NCI-H2196 (cell line): ENCODE measurements at regions not wholly inside any gene's neighbourhood (a gene's known extent, or its start where the extent isn't known, plus 50 kb on each side); places are given as distances from the start of the nearest gene placed in this dataset.
A peak's percentile ranks its signal among the peaks of the same experiment; 100 is the strongest.
"Not testable (repeated sequence)": the region's sequence is repeated elsewhere in the genome, so short reads cannot be mapped to it uniquely, and the experiment has no call there.

Source experiments
- DNase-seq: peaks from one replicate; lab custom pipeline; 2025; ENCODE audit not compliant: unreplicated experiment; lab: John Stamatoyannopoulos, UW

DNA sequence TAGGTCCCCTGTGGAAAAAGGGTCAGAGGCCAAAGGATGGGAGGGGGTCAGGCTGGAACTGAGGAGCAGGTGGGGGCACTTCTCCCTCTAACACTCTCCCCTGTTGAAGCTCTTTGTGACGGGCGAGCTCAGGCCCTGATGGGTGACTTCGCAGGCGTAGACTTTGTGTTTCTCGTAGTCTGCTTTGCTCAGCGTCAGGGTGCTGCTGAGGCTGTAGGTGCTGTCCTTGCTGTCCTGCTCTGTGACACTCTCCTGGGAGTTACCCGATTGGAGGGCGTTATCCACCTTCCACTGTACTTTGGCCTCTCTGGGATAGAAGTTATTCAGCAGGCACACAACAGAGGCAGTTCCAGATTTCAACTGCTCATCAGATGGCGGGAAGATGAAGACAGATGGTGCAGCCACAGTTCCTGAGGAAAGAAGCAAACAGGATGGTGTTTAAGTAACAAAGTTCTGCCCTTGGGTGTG is 165.8 kb downstream of the RPIA start:
- no peak for DNase-seq

DNA sequence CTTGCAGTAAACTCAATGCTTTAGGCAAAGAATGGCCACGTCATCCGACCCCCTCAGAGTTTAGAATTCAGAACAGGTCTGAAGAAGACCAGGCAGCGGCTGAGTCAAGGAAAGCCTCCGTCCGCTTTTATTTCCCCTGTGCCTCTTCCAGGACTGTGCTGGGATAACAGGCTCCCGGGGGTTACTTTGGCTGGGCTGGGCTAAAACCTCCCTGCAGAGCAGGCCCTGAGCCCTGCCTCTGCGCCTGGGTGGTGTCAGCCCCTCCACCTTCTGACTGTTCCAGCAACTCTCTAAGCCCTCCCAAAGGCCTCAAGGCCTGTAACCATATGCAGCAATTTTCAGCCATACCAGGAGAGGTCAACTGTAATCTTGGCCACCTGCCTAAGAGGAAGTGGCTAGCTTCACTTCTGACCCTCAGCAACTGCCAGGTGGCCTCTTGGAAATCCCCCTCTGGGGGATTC is 166.5 kb downstream of the RPIA start:
- DNase-seq: peak; percentile 2

DNA sequence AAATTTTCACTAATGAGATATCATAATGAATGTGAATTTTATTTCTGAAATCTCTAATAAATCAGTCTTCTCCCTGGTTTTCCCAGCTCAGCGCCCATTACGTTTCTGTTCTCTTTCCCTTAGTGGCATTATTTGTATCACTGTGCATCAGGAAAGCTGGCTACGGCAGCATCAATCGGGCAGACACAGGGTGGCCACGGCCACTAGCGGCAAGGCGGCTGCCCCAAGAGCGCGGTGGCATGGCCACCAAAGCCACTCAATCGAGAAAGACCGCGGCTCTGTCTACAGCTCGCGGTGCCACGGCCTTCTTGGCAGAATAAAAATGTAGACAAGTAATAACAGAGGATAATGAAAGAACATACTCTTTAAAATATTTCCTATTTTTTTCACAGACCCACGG is 168.0 kb downstream of the RPIA start:
- no peak for DNase-seq

DNA sequence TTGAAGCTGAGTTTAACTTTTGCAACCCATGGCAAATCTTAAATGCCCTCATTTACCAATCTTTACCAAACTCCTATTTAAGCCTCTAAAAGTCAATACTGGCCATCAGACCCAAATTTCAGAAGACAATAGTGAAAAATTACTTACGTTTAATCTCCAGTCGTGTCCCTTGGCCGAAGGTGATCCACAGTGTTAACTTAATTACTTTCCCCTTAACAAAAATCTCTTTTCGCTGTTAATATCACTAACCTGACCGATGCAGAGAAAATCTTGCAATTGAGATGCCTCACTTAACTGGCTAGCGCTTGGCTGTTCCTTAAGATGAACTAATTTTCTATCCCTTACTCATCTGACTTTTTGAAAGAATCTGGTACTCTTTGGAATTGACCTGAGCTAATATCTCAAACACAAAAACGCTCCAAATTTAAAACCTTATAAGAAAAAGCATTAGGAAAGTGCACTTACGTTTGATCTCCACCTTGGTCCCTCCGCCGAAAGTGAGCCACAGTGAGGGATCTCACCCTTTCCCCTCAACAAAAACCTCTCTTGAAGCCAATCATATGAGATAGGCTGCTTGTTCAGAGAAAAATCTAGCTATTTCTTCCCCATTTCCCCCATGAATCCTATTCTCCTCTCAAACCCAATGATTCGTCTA is 169.1 kb downstream of the RPIA start:
- no peak for DNase-seq

DNA sequence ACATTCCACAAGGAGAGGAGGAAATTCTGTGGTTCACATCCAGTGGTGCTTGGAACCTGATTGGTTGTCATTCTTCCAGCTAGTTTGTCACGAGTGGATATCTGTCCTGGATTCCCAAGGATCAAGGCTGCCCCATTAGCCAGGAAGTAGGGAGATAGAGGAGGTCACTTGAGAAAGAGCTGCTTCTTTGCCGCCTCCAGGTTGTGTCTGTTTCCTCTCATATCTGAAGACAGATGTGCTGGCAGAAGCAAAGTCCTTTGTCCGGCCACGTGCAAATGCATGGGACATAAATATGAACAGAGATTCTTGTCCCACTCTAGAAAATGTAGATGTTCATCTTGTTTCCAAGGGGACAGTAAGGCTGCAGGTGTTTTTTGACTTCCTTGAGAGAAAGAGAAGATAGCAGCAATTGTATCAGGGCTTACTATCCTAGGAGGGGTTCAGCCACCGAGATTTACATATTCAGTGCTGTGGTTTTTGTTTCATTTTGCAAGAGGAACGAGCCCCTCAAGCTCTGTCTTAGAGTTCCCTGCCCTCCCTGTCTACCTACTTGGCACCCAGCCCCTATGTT is 174.4 kb downstream of the RPIA start:
- no peak for DNase-seq

DNA sequence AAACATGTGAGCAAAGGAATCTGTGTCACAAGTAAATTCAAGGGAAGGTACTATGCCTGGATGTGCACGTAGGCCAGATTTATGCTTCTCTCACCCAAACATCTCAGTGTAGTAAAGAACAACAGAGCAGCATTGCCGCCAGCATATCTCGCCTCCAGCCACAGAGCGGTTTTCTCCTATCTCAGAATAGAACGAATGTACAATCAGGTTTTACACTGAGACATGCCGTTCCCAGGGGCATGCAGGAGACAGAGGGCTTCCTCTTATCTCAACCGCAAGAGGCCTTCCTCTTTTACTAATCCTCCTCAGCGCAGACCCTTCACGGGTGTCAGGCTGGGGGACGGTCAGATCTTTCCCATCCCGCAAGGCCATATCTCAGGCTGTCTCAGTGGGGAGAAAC is 175.3 kb downstream of the RPIA start:
- no peak for DNase-seq

DNA sequence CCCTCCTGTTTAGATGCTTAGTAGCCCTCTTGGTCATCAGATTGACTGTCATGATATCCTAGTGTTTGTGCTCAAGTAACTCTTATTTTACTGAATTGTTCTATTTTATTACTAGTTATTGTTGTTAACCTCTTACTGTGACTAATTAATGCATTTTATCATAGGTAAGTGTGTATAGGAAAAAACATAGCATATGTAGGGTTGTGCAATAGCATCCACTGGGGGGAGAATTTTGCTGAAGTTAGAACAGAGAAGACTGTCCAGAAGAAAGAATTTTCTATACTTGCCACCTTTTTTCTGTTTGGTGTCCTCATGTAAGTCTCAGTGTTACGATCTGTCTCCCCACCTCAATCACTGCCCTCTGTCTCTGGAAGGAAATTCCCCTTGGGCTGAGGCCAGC is 177.4 kb downstream of the RPIA start:
- no peak for DNase-seq

DNA sequence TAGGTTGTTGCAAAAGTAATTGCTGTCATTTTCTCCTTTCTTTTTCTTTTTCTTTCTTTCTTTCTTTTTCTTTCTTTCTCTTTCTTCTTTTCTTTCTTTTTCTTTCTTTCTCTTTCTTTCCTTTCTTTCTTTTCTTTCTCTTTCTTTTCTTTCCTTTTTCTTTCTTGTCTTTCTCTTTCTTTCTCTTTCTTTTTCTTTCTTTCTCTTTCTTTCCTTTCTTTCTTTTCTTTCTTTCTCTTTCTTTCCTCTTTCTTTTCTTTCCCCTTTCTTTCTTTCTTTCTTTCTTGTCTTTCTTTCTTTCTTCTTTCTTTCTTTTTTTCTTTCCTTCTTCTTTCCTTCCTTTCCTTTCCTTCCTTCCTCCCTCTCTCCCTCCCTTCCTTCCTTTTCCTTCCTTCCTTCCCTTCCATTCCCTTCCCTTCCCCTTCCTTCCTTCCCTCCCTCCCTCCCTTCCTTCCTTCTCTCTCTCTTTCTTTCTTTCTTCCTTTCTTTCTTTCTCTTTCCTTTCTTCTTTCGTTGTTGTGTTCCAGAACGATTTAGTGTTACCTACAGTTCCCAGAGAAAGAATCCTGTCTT is 178.9 kb downstream of the RPIA start:
- no peak for DNase-seq

DNA sequence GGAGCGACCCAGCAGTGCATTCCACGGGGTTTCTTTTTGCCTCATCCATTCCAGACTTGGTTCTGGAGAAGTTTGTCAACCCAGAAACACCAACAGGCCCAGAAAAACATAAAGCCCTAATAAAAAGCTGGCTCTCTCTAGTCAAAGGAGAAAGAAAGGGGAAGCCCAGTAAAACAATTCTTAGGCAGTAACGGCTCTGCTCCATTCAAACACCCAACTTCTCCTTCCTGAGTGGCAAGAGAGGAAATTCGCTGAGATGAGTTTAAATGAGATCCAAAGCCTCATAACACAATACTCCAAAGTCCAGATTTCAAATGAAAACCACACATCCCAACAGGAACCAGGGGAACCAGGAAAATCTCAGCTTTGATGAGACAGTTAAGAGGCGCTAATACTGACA is 179.9 kb downstream of the RPIA start:
- DNase-seq: no peak

DNA sequence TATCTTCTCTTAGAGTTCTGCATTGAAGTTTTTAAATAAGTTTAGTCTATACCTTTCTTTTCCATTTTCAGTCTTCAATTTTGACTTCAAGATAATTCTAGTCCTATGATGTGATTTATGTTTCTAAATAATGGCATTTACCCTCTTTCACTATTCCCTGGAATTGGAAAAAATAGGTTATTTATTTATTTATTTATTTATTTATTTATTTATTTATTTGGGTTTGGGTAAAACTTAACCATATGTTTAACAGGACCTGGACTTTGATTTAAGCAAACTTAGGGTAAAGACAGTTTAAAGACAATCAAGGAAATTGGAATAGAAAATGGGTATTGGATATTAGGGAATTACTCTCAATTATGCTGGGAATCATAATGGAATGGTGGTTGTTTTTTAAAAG is 182.1 kb downstream of the RPIA start:
- no peak for DNase-seq

DNA sequence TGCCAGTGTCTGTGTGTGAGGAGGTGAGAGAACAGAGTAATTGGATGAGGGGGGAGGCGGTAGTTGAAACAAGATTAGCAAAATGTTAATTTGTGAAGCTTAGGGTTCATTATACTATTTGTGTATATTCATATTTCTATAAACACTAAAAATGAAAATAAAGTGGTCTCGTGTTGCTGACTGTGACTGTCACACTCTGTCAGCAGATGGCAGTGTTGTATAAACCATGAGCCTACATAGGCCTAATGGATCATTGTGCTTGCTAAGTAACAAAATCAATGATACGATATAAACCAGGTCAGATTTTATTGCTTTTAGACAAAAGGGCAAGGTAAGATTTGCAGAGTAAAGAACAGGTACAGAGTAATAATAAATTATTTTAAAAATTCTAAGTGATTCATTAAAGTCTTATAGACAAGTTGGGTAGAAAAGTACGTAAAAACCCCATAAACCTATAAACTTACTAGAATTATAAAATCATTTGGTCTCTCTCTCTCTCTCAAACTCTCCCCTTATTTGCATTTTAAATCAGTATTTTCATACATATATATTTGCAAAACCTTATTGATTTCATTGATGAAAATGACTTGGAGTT is 182.7 kb downstream of the RPIA start:
- peak; percentile 20 for DNase-seq

DNA sequence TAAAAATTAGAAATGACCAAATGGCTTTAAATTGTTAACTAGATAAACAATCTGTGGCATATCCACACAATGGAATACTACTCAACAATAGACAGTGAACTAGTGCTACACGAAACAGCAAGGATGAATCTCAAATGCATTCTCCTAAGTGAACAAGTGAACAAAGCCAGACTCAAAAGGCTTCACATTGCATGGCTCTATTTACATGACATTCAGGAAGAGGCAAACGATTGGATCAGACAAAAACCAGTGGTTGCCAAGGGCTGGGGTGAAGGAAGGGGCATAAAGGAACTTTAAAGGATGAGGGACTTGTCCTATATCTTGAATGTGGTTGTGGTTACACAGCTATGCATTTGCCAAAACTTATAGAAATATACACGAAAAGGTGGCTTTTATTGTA is 184.3 kb downstream of the RPIA start:
- no peak for DNase-seq

DNA sequence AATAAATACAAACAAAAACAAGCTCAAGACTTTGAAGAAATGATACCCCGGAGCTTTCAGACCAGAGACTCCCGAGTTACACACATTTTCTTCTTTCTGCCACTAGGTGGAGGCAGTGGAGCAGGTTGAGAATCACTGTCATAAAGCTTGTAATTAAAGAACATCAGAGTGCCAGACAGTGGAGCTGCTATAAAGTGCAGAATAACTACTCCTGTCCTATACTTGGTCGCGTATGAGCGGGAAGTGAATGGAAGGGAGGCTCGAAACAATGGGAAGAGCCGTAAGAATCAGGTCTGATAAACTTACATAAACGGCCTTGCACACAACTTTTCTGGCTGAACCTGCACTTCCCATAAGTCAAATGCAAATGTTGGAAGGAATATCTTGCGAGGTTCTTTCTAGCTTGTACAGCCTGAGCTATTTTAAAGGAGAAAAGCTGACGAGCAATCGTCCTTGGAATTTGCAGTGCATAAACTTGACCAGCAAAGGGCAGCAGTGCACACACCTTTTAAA is 189.0 kb downstream of the RPIA start:
- DNase-seq: peak; percentile 23

DNA sequence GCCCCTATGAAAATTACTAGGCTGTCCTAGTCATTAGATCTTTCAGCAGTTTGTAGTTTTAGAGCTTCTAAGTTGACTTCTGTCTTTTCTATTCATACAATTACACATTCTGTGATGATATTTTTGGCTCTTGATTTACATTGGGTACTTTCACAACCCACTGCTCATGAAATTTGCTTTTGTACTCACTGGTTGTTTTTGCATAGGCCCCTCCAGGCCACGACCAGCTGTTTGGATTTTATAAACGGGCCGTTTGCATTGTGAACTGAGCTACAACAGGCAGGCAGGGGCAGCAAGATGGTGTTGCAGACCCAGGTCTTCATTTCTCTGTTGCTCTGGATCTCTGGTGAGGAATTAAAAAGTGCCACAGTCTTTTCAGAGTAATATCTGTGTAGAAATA is 193.8 kb downstream of the RPIA start:
- DNase-seq: no peak

DNA sequence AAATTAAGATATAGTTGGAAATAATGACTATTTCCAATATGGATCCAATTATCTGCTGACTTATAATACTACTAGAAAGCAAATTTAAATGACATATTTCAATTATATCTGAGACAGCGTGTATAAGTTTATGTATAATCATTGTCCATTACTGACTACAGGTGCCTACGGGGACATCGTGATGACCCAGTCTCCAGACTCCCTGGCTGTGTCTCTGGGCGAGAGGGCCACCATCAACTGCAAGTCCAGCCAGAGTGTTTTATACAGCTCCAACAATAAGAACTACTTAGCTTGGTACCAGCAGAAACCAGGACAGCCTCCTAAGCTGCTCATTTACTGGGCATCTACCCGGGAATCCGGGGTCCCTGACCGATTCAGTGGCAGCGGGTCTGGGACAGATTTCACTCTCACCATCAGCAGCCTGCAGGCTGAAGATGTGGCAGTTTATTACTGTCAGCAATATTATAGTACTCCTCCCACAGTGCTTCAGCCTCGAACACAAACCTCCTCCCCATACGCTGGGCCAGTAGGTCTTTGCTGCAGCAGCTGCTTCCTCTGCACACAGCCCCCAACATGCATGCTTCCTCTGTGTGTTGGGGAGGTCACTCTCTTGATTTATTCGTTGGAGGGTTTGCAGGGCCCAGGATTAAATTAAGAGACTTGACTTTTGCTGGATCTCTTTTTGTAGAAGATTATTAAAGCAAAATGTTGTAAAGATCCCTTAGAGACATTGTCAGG is 194.4 kb downstream of the RPIA start:
- no peak for DNase-seq

DNA sequence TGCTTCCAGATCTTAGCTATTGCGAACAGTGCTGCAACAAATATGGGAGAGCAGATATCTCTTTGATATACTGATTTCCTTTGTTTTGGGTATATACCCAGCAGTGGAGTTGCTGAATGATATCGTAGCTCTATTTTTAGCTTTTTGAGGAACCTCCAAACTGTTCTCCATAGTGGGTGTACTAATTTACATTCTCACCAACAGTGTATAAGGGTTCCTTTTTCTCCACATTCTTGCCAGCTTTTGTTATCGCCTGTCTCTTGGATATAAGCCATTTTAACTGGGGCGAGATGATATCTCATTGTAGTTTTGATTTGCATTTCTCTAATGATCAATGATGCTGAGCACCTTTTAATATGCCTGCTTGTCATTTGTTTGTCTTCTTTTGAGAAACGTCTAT is 196.0 kb downstream of the RPIA start:
- DNase-seq: not testable (repeated sequence)

DNA sequence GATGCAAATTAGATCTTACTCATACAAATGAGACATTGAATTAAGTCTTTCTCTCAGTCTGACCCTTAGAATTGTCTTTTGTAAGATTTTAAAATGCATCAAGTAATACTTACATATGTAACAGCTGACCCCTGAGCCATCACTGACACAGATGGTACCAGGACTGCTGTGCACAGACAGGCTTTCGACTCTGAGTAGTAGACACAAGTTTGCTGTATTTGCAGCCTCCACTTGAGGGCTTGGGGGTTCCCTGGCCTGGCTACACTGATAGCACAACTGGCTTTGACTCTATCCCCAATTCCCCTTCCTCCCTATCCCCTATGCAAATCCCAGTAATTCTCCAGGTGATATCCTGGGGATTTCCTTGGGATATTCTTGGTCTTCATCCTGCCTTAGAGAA is 200.7 kb downstream of the RPIA start:
- no peak for DNase-seq

DNA sequence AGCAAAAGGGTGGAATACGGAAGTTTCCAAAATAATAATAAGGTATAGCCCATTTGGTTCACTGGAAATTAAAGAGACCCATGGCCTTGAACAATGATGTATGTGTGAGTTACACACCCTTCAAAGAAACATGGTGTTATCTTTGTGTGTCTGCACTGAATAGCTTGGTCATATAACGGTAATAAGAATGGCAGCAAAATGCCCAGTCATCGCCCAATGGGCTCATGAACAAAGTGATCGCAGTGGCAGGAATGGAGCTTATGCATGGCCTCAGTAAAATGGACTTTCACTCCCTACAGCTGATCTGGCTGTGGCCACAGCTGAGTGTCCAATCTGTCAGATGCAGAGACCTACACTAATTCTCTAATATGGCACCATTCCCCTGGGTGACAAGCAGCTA is 201.3 kb downstream of the RPIA start:
- DNase-seq: no peak

DNA sequence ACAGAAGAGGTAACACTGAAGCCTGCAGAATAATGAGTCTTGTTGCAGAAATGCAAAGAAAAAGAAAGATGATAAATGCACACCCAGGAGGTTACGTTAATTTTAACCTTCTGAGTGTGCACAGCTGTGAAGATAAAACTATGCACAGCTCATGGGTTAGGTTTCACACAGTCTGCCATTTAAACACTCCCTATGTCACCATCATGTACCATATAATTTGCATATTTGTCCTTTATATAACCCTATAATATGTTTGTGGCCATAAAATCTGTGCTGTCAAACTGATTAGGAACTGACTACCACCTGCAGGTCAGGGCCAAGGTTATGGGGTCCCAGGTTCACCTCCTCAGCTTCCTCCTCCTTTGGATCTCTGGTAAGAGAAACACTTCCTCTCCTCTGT is 205.5 kb downstream of the RPIA start:
- no peak for DNase-seq

DNA sequence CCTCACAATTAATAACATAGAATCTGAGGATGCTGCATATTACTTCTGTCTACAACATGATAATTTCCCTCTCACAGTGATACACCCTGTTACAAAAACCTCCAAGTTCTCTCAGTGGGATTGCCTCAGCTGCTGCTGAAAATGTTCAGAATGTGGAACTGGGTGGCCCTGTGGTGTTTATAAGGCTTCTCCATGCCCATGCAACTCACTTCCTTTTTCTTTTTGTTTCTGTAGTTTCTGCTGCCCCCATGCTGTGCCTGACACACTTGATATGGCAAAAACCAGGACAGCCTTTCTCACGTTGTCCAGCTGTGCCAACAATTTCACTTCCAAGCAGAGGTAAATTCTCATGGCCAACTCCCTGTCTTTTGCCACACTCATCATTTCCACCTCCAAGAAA is 206.2 kb downstream of the RPIA start:
- DNase-seq: no peak

DNA sequence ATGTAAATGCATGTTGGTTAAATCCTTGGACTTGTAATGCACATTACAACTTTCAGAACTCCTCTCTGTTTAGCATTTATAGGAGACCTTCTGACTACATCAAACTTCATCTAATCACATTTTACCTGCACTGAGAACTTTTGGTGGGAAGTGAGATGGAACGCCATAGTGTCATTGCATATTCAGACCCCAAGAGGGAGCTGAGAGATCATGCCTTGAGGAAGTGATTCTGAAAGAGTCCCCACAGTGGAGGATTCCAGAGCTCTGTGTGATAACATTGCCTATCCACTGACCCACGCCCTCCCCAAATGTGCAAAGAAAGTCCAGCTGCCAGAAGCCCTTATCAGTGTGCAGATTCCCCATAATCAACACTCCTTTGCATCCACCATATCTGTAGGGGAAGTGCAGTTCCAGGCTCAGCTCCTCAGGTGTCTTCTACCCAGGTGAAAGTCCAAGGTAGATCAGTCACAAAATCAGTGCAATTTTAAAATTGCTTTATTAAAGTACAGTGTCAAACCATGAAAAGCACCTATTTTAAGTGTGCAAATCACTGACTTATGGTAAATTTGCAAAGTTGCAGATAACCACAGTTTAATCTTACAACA is 212.4 kb downstream of the RPIA start:
- peak; percentile 7 for DNase-seq
